Right atrium auricular region (tissue), 2 donors: ENCODE measurements at regions not wholly inside any gene's neighbourhood (a gene's known extent, or its start where the extent isn't known, plus 50 kb on each side); places are given as distances from the start of the nearest gene placed in this dataset.

Experiments
- DNase-seq: peaks from one replicate; pipeline ENCODE4 v3.0.0-alpha.2; 2019; ENCODE audit warnings: low spot score
- H3K27ac ChIP-seq, 2 donors: fragments of 200-600 bp; sonication (generic); 1 replicate in 1 of 2; 2 replicates in 1 of 2; pipeline ENCODE4 v1.5.1; 2016 to 2019
- H3K27me3 ChIP-seq, 2 donors: fragments of 200-600 bp; sonication (generic); one replicate each; pipeline versions ENCODE4 v1.5.1 to v1.6.0; 2017 to 2019
- H3K36me3 ChIP-seq: fragments of 200-600 bp; sonication (generic); one replicate; pipeline ENCODE4 v1.5.1; 2016
- H3K4me1 ChIP-seq, 2 donors: fragments of 200-600 bp; sonication (generic); one replicate each; pipeline versions ENCODE4 v1.5.1 to v1.6.0; 2017 to 2019
- H3K4me3 ChIP-seq, 2 donors: fragments of 200-600 bp; sonication (generic); 1 replicate in 1 of 2; 2 replicates in 1 of 2; pipeline ENCODE4 v1.5.1; 2017 to 2019; ENCODE audit warnings: mild to moderate bottlenecking in 1 of 2, moderate library complexity in 1 of 2
- H3K9me3 ChIP-seq, 2 donors: fragments of 200-600 bp; sonication (generic); one replicate each; pipeline ENCODE4 v1.5.1; 2019
- CTCF ChIP-seq, 2 donors: fragments of 200-600 bp; sonication (generic); IDR thresholded peaks; one replicate each; pipeline ENCODE4 v1.5.1; 2019; ENCODE audit warnings: antibody characterized with exemption in 2 of 2

DNA sequence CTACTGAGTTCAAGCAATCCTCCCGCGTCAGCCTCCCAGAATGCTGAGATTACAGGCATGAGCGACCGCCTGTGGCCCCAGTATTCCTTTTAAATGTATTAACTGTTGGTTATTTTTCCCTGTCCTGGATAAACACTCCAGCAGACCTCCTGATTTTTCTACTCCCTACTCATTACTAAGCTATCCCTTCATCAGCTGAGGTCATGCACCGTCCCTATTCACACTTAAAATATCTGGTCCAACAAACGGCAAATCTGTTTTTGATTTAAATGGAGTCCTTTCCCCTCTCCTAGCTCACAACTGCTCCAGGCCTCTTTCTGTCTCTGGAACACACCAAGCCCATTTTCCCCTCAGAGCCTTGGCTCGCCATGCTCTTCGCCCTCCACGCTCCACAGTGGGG, 1003.3 kb upstream of the TMEM132C start:
- DNase-seq = no peak
- H3K27me3 ChIP-seq = no peaks in the 10 kb centered on the region

DNA sequence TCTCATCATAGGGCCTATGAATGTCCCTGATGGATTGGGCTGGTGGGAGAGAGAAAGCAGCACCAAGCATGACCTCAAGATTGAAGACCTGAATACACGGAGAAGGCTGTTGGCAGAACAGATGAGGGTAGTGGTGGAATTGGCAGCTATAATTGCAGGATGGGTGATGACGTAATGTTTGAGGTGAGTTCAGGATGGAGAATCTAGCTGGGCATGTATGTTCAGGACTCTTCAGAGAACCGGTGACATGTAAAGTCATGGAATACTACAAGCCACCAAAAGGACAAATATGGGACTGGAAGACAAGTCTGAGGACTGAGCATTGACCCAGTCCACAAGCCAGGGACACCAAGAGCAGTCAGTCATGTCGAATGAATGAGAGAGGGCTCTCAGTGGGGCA, 999.8 kb upstream of the TMEM132C start:
- no peaks in the 10 kb centered on the region for H3K4me1 ChIP-seq
- no peak for TF ChIP-seq CTCF (IDR thresholded peaks at IDR 0.05)
- no peak for DNase-seq
- H3K9me3 ChIP-seq = no peaks in the 10 kb centered on the region
- no peaks in the 10 kb centered on the region for H3K27me3 ChIP-seq
- H3K4me3 ChIP-seq = no peak overlapping the region
- no peak overlapping the region for H3K27ac ChIP-seq
- H3K36me3 ChIP-seq = no peaks in the 10 kb centered on the region

More for the DNA sequence above, 1003.3 kb upstream of the TMEM132C start:
- no peak overlapping the region for H3K4me3 ChIP-seq
- H3K27ac ChIP-seq = no peak overlapping the region
- H3K36me3 ChIP-seq = no peaks in the 10 kb centered on the region
- no peak for TF ChIP-seq CTCF (IDR thresholded peaks at IDR 0.05)
- no peaks in the 10 kb centered on the region for H3K4me1 ChIP-seq
- H3K9me3 ChIP-seq = no peaks in the 10 kb centered on the region

- Histone ChIP-seq H3K36me3 (no peaks in the 10 kb centered on the region), H3K9me3 (no peaks in the 10 kb centered on the region), H3K4me1 (no peaks in the 10 kb centered on the region), H3K27me3 (no peaks in the 10 kb centered on the region), H3K4me3 (no peak overlapping the region), H3K27ac (no peak overlapping the region)
- no peak for DNase-seq
- TF ChIP-seq CTCF (IDR thresholded peaks at IDR 0.05) = no peak
These were observed 998.8 kb upstream of the TMEM132C start for GRCh38 chr12:127268213-127268612.

DNA sequence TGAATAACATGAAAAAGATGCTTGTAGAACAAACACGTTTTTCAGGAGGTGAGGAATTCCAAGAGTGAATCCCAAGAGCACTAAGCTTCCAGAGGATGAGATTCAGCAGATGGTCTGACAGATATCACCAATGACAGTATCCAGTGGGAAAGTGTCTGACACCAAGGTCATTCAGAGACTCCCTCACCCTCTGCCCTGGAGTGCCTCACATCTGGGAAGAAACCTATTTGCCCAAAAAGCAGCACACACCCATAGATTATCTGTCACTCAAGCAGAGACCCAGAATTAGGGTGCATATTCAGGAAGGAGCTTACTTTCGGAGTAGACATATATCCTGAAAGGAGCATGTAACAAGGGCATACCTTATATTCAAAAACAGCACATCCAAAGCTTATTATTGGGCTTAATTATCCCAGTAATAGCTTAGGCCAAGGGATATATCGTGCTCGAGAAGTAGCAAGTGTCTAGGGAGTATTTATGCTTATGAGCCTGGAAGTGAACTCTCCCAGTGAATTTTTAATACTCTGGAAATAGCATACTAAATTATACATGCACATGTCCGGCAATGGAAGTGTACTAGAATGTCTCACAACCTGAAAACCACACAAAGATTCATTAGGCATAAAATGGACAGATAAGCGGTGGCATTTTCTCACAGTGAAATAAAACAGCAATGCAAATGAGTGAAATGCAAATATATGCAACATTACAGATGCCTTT, 998.1 kb upstream of the TMEM132C start:
- H3K27me3 ChIP-seq = no peaks in the 10 kb centered on the region
- TF ChIP-seq CTCF (IDR thresholded peaks at IDR 0.05) = no peak
- no peak for DNase-seq
- no peak overlapping the region for H3K4me3 ChIP-seq
- H3K9me3 ChIP-seq = no peaks in the 10 kb centered on the region
- no peak overlapping the region for H3K27ac ChIP-seq
- no peaks in the 10 kb centered on the region for H3K4me1 ChIP-seq
- H3K36me3 ChIP-seq = no peaks in the 10 kb centered on the region

GRCh38 chr12:127270193-127270592, 996.8 kb upstream of the TMEM132C start:
- no peaks in the 10 kb centered on the region for H3K4me1 ChIP-seq
- DNase-seq = no peak
- H3K27ac ChIP-seq = no peak overlapping the region
- H3K9me3 ChIP-seq = no peaks in the 10 kb centered on the region
- H3K4me3 ChIP-seq = no peak overlapping the region
- no peaks in the 10 kb centered on the region for H3K36me3 ChIP-seq
- H3K27me3 ChIP-seq = no peaks in the 10 kb centered on the region
- TF ChIP-seq CTCF (IDR thresholded peaks at IDR 0.05) = no peak

GRCh38 chr12:127271776-127272175, 995.2 kb upstream of the TMEM132C start:
- Histone ChIP-seq H3K9me3 (no peaks in the 10 kb centered on the region), H3K27me3 (no peaks in the 10 kb centered on the region), H3K27ac (no peak overlapping the region), H3K4me1 (no peaks in the 10 kb centered on the region), H3K4me3 (no peak overlapping the region), H3K36me3 (no peaks in the 10 kb centered on the region)
- no peak for TF ChIP-seq CTCF (IDR thresholded peaks at IDR 0.05)
- DNase-seq = no peak
